KBM-7 (cell line): ENCODE measurements at regions not wholly inside any gene's neighbourhood (a gene's known extent, or its start where the extent isn't known, plus 50 kb on each side); places are given as distances from the start of the nearest gene placed in this dataset.
"Not testable (repeated sequence)": the region's sequence is repeated elsewhere in the genome, so short reads cannot be mapped to it uniquely, and the experiment has no call there.

ENCODE experiments used
- DNase-seq: peaks from one replicate; pipeline ENCODE4 v3.0.0-alpha.2; 2015
- in situ Hi-C: fragments of 300-500 bp; cut with MboI; formaldehyde crosslinking; loops from 2 replicates; pipeline ENCODE4 v1.14.3; 2020; ENCODE audit warnings: low sequenced_read_pairs, low pct_unique_long_range_greater_than_20kb, mixed read lengths

DNA sequence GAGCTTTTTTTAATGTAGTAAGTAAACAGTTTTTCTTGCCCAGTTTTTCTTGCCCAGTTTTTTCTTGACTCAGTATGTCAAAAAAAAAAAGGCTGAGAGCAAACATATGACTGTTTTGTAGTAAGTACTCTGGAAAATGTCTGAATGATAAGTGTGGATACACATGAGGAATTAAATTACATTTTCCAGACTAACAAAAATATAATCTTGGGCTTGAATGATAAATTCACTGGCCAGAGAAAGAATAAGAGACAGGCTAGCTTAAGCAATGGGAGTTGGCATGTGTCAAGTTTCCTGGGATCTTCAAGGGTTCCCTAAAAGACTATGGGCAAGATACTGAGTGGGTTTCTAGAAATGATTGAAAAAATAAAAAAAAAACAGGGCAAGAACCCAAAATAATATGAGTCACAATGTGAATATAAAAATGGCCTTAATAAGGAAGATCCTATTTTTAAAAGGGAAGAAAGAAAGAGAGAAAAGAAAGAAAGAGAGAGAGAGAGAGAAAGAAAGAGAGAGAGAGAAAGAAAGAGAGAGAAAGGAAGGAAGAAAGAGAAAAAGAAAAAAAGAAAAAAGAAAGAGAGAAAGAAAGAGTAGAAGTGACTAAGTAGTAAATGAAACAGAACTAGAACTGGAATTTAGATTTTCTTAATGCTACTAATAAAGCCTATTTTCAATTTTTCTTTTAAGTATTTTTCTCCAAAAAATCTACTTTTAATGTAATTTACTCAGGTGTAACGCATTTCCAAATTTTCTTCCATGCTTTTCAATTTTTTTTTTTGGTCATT, 60.2 kb downstream of the TFPI2 start:
- in situ Hi-C loops: no loop called here

DNA sequence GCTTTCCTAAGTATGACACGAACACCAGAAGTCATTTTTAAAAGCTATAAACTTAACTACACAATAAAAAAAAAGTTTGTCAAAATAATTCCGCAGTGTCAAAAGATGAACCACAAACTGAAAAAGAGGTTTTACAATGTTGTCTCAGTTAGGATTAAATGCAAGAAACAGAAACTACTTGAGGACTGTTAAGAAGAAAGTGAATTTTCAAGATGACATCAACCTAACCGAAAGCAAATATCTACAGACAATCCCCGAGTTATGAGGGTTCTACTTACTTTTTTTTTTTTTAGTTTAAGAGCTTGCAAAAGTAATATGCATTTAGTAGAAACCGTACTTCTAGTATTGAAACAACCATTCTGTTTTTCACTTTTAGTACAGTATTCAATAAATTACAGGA, 62.3 kb downstream of the TFPI2 start:
- DNase-seq: no peak
- in situ Hi-C loops: no loop called here

More for the DNA sequence above, 60.2 kb downstream of the TFPI2 start:
- no peak for DNase-seq

DNA sequence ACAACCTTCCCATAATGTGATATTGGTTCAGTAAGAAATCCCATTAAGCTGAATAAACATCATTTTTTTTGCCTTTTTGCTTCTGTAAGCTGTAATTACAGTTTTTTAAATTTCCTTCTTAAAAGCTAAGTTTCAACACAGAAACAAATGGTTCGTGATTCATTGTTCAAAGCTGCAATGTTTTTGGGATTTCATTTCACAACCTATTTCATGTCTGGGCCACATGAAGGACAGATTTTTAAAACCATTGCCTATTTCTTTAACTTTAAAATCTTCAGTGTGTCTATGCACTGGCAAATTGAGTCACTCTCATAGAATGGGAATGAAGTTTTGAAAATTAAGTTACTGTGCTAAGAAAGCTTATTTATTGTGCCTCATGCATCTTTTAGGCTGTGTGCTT, 66.9 kb downstream of the TFPI2 start:
- DNase-seq: no peak
- in situ Hi-C loops: no loop called here

DNA sequence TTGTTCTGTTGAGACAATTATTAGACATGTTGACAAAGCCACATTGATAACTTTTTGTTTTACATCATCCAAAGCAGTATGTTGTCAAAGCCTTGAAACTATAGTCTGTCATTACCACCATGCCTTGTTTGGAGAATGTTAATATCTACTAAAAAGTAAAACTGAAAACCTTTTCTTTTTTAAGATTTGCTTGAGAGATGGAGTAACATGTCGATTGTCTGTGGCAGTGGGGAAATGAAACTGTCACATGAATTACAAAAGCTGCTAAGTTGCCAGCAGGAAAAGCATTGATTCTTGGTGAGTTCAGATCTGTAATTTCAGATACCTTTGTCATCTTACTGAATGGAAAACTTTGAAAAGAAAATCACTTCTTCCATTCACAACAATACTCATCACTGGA, 69.1 kb downstream of the TFPI2 start:
- no peak for DNase-seq
- in situ Hi-C loops: no loop called here

DNA sequence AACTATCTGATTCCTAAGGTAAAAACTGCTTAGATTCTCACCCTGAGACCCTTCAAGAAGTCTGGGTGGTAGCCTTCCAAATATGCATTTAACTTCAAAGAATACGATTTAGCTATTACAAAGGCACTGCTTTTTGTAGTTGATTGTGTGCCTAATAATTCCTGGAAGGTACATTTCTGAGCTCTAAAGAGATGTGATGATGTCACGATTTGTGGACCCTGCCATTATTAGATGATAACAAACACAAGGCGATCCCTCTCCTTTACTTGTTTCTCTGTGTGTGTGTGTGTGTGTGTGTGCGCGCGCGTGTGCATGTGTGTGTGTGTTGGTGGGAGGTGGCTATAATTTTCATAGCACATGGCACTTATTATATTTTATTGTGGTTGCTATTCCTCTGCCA, 70.9 kb downstream of the TFPI2 start:
- in situ Hi-C loops: no loop called here
- no peak for DNase-seq

GRCh38 chr7:93817526-93817925, 73.0 kb downstream of the TFPI2 start:
- DNase-seq: no peak
- in situ Hi-C loops: no loop called here

GRCh38 chr7:93817004-93817403, 73.5 kb downstream of the TFPI2 start:
- in situ Hi-C loops: no loop called here
- no peak for DNase-seq

DNA sequence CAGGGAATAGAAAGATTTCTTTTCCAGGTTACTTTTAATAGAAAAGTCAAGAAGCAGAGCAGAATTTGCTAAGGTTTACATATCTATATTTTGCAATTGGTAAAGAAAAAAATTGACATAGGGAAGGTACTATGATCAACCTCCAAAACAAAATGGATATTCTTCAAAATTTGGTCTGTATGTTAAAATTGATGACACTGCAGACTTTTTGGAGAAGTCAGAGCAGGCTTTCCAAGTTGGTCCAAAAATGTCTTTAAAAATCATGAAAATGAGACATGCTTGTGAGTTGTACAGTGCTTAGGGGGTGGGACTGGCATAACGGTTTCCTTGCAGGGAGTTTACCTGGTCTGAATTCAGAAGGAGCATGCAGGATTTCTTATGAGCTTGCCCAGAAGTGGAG, 77.0 kb downstream of the TFPI2 start:
- DNase-seq: no peak
- in situ Hi-C loops: no loop called here

GRCh38 chr7:93812061-93812460, 78.5 kb downstream of the TFPI2 start:
- in situ Hi-C loops: no loop called here
- no peak for DNase-seq

- DNase-seq: no peak
- in situ Hi-C loops: no loop called here
Measured at GRCh38 chr7:93811198-93811597, 79.4 kb downstream of the TFPI2 start.

- no peak for DNase-seq
- in situ Hi-C loops: no loop called here
Measured at GRCh38 chr7:93810561-93810960, 80.0 kb downstream of the TFPI2 start.

GRCh38 chr7:93804726-93805125, 85.8 kb downstream of the TFPI2 start:
- in situ Hi-C loops: no loop called here

DNA sequence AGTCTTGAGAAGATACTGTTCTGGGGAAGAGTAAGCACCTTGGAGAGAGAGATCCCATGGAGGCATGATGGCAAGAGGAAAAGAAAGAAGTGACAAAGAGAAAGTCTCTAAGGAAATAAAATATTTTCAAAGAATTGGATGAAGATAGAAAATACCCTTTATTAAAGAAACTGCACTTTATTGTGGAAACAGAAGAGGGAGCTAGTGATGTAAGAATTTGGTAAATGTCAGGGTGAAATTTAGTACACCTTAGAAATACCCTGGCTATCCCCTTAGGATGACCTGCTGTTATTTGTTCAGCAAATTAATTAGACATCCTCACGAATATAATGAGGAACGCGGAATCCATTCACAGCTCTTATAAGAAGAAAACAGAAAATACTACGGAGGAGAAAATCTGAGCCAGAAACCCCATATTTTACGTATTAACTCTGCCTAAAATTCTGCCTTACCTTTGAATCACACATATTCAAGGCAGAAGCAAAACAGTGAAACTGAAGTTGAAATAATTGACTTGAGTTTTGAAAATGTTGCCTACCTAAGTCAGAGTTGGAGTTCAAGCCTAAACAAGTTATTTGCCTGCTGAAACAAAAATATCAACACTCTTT, 90.7 kb downstream of the TFPI2 start:
- in situ Hi-C loops: no loop called here
- DNase-seq: peak; percentile 12

More at GRCh38 chr7:93804726-93805125, 85.8 kb downstream of the TFPI2 start:
- no peak for DNase-seq

DNA sequence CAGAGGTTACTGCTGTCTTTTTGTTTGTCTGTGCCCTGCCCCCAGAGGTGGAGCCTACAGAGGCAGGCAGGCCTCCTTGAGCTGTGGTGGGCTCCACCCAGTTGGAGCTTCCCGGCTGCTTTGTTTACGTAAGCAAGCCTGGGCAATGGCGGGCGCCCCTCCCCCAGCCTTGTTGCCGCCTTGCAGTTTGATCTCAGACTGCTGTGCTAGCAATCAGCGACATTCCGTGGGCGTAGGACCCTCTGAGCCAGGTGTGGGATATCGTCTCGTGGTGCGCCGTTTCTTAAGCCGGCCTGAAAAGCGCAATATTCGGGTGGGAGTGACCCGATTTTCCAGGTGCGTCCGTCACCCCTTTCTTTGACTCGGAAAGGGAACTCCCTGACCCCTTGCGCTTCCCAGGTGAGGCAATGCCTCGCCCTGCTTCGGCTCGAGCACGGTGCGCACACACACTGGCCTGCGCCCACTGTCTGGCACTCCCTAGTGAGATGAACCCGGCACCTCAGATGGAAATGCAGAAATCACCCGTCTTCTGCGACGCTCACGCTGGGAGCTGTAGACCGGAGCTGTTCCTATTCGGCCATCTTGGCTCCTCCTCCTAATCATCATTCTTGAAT, 97.4 kb downstream of the TFPI2 start:
- in situ Hi-C loops: not testable (repeated sequence)

DNA sequence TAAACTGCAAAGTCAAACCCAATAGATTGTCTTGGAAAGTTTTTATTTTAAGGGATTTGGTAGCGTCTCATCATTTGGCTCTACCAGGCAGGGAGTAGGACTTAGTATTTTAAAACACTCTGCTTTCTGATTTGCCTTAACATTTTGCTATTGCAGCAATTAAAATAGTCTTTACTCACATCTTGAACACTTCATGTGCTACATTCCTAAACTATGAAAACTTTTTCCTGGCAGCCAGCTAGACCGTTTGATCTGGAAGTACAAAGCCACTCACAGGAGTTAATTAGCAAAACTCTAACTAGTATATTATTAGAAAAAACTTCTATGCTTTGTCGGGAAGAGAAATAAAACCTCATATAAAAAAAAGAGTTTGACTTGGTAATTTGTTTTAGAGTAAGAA, 111.4 kb downstream of the TFPI2 start:
- in situ Hi-C loops: no loop called here
- DNase-seq: no peak

More for the DNA sequence above, 97.4 kb downstream of the TFPI2 start:
- not testable (repeated sequence) for DNase-seq

DNA sequence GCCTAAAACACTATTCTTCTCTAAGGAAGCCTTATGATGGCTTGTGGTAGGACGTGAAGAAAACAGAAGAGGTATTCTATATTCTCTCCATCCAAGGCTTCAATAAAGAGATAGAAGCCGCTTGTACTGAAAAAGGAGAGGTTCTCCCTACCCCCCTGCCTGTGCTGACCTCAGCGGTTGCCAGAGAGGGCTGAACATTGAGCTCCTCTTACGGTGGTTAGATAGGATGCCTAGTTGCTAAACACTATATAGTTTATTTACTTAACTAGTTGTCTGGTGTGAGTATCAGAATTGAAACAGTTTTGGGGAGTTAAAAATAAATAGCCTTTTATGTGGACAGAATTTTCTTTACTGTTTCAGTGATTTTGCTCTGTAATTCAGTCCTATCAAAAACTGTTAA, 112.2 kb downstream of the TFPI2 start:
- DNase-seq: no peak
- in situ Hi-C loops: no loop called here

DNA sequence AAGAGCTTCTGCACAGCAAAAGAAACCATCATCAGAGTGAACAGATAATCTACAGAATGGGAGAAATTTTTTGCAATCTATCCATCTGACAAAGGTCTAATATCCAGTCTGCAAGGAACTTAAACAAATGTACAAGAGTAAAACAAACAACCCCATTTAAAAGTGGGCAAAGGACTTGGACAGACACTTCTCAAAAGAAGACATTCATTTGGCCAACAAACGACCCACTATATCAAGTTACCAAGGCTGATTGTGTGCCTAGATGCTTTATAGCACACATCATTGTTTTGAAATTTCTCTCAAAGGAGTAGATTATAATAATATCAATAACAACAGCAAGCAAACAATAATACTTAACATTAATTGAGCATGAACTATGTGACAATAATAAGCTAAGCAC, 117.1 kb downstream of the TFPI2 start:
- in situ Hi-C loops: no loop called here
- DNase-seq: no peak

DNA sequence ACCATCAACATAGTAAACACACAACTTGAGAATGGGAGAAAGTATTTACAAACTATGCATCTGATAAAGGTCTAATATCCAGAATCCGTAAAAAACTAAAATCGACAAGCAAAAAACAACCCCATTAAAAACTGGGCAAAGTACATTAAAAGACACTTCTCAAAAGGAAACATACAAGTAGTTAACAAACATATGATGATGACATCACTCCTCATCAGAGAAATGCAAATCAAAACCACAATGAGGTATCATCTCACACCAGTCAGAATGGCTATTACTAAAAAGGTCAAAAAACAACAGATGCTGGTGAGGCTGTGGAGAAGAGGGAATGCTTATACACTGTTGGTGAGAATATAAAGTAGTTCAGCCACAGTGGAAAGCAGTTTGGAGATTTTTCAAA, 125.1 kb downstream of the TFPI2 start:
- no peak for DNase-seq

DNA sequence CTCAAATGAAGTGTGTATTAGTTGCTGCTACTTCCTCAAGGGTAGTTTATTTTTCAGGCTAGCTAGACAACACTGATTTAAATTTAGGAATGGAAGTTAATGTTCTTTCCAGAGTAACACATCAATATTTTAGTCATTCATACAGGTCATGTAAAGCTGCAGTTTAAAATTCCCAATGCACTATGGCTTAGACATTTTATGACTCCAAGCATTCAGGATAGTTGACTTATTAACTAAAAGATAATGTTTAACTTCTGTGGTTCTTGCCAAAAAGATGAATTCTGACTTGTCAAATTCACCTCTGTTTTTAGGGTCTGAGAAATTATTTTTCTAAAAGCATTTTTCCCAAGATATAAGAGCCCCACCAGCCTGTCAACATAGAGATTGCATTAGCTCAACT, 131.9 kb downstream of the TFPI2 start:
- no peak for DNase-seq
- in situ Hi-C loops: no loop called here

More for the DNA sequence above, 125.1 kb downstream of the TFPI2 start:
- in situ Hi-C loops: no loop called here

DNA sequence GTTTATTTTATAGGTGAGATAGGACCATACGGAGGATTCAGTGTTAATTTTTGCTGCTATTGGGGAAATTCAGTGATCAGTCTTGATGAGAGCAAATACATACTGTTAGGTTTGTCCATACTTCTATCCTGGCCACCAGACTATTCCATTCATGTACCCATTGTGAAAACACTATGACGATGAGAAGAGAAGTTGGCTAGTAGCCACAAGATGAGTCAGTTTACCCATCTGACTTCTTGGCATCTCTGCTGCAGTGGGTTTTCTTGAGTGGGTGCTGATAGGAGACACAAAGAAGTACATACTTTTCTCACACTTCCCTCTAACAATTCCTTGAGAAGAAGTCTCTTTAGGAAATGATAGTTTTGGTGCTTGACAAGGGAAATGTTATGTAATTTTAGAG, 133.1 kb downstream of the TFPI2 start:
- no peak for DNase-seq
- in situ Hi-C loops: no loop called here
